ENCODE measurements at regions not wholly inside any gene's neighbourhood (a gene's known extent, or its start where the extent isn't known, plus 50 kb on each side); places are given as distances from the start of the nearest gene placed in this dataset.

- TF ChIP-seq TAF1 (IDR thresholded peaks at IDR 0.05; ENCODE audit: borderline replicate concordance, low read depth, low read length) (no peak), JUND (IDR thresholded peaks at IDR 0.05) (no peak)
- TF ChIP-seq, protein P1, sequence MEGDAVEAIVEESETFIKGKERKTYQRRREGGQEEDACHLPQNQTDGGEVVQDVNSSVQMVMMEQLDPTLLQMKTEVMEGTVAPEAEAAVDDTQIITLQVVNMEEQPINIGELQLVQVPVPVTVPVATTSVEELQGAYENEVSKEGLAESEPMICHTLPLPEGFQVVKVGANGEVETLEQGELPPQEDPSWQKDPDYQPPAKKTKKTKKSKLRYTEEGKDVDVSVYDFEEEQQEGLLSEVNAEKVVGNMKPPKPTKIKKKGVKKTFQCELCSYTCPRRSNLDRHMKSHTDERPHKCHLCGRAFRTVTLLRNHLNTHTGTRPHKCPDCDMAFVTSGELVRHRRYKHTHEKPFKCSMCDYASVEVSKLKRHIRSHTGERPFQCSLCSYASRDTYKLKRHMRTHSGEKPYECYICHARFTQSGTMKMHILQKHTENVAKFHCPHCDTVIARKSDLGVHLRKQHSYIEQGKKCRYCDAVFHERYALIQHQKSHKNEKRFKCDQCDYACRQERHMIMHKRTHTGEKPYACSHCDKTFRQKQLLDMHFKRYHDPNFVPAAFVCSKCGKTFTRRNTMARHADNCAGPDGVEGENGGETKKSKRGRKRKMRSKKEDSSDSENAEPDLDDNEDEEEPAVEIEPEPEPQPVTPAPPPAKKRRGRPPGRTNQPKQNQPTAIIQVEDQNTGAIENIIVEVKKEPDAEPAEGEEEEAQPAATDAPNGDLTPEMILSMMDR (IDR thresholded peaks at IDR 0.05): no peak
Measured at GRCh38 chr2:118604371-118604770, 243.1 kb downstream of the EN1 start.
